ENCODE measurements at regions not wholly inside any gene's neighbourhood (a gene's known extent, or its start where the extent isn't known, plus 50 kb on each side); places are given as distances from the start of the nearest gene placed in this dataset.
A peak's percentile ranks its signal among the peaks of the same experiment; 100 is the strongest.
"Not testable (repeated sequence)": the region's sequence is repeated elsewhere in the genome, so short reads cannot be mapped to it uniquely, and the experiment has no call there.

DNA sequence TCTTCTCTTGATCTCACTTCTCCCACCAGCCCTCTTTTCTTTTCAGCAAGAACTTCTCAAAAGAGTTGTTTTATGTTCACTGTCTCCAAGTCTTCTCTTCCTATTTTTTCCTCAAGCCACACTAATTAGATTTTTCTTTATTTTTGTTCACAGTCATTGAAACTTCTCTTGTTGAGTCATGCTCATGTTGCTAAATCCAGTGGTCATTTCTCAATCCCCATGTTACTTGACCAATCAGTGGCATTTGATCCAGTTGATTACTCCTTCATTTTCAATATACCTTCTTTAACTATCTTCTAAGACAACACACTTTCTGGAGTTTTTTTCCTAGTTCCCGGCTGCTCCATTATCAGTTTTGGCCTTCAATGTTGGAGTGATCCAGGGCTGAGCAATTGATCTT lies 103.1 kb upstream of the LSM6 start:
- DNase-seq, result no peak

DNA sequence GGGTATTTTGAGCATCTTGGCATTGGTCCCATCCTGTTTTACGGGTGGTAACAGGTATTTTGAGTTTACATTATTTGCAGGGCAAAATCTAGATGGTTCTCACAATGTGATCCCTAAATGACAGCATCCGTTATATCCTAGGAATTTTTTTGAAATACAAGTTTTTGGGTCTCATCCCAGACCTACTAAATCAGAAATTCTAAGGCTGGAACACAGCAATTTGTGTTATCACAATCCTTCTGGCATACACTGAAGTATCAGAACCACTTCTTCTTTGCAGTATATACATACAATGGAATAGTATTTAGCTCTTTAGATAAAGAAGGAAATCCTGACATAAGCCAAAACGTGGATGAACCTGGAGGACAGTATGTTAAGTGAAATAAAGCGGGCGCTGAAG lies 104.1 kb upstream of the LSM6 start:
- no peak for DNase-seq

DNA sequence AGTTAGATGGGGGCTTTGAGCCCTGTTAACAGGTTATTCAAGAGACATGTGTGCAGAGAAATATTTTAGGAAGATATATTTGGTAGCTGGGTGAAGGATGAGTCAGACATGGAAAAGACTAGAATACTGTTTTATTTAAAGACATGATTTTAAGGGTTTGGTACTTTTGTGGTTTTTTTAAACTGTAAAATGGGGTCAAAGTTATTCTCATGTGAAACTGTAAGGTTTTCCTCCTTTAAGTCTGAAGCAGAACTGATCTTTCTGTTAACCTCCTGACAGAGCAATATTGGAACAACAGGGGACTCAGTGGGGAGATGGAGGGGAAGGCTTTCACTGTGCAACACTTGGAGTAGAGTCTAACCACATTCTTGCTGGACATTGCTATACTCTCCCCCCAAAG lies 112.4 kb upstream of the LSM6 start:
- DNase-seq, result no peak

DNA sequence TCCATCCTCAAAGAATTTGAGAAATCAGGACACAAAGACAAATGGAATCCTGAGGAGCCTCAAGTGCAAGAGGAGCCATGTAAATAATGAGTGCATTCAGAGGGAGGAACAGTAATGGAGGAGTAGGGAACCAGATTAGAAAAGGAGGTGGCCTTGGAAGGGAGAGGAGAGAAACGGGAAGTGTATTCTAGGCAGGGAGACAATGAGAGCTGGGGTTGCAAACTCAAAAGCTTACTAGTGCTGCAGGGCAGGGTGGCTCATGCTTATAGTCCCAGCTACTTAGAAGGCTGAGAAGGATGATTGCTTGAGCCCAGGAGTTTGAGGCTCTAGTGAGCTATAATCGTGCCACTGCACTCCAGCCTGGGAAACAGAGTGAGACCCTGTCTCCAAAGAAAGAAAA lies 113.2 kb upstream of the LSM6 start:
- DNase-seq, result no peak

DNA sequence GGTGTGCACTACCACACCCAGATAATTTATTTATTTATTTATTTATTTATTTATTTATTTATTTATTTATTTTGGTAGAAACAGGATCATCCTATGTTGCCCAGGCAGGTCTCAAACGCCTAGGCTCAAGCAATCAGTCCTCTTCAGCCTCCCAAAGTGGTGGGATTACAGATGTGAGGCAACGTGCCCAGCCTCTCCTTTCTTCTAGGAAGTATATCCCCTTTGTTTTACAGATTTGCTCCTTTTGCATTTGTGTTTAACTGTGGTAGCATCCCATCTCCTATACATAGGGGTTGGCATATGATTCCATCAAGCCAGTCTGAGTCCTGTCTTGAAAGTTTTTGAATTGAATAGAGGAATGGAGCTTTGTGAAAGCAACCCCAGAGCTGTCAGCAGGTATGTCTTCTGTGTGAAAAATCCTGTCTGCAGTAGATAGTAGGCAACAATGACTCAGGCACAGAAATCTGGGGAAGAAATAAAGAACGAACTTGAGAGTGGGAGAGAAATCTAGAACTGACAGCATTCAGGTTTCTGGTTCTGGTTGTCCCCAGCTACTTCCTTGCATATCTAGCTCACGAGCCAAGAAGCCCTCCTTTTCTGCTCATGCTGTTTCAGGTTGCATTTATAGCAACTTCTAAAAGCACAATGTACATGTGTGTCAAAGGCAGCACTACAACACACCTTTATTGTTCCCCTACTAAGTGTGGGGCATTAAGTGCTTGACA lies 113.7 kb upstream of the LSM6 start:
- DNase-seq, result no peak

DNA sequence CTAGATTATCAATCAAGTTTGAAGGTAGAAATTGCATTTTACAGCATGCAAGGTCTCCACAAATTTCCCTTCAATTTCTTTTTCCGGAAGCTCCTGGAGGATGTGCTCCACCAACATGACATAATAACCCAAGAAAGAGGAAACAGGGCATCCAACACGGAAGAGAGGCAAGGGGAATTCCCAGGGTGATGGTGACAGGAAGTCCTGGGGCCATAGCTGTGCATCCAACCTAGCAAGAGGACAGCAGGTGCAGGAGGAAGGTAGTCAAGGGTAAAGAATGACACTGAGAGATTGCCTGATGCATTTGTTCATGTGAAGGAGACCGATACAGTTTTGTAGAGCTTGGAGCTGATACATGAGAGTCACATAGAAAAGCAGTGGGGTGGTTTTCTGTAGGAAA lies 115.7 kb upstream of the LSM6 start:
- no peak for DNase-seq

DNA sequence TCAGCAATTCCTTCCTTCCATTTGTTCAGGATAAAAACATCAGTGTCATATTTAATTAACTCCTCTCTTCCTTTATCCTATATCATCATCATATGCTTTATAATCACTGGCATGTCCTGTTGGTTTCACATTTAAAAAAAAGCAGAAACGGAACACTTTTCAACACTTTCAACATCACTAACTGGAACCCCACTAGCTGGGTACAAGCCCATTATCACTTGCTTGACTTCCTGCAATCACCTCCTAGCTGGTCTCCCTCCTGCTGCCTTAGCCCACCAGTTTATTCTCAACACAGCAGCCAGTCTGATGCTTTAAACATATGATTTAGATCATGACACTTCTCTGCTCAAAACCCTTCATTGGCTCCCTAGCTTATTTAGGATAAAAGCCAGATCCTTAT lies 116.4 kb upstream of the LSM6 start:
- DNase-seq, result no peak

DNA sequence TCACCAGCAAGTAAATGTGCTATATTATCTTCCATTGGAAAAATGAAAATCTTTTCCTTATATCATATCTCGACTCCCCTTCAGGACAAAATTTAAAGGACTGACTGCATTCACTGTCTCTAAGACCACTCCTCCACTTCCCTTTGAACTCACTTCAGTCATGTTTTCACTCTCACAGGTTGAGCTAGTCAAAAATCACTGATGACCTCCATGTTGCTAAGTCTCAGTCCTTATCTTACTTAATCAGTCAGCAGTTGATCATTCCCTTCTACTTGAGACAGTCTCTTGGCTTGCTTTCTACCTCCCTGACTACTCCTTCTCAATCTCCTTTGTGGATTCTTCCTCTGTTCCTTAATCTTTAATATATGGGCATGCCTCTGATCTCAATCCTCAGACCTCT lies 117.0 kb upstream of the LSM6 start:
- DNase-seq, result no peak

DNA sequence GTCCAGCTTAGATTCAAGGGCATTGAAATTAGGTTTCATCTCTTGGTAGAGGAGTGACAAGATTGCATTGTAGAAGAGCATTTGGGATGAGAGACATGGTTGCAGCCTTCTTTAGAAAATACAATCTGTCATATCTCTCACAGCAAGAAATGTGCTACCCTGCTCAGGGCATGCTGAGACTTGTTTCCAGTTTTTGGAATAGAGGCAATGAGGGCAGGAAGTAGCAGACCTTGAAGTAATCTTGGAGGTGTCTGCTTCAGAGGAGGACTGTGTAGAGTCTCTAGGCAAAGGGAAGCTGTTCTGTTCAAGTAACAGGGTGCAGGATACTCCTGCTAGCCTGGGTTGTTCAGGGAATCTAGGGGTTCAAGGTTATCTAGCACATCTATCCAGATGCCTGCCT lies 116.1 kb upstream of the ZNF827 start:
- no peak for DNase-seq

DNA sequence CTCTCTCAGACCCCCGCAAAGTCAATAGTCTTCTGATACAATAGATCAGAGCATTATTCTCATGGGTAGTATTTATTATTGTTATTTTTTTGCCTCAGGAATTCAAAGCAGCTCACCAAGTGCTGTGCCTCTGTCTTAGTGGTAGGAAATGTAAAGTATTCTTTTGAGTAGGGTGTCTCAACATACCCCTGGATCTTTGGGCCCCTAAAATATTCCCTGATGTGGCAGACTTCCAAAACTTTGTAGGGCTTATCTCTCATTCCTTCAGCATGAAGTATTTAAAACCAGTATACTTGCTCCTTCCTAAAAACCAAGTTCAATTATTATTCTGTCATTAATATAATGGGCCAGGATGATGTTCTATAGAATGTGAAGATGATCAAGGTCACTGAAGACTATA lies 115.3 kb upstream of the ZNF827 start:
- no peak for DNase-seq

DNA sequence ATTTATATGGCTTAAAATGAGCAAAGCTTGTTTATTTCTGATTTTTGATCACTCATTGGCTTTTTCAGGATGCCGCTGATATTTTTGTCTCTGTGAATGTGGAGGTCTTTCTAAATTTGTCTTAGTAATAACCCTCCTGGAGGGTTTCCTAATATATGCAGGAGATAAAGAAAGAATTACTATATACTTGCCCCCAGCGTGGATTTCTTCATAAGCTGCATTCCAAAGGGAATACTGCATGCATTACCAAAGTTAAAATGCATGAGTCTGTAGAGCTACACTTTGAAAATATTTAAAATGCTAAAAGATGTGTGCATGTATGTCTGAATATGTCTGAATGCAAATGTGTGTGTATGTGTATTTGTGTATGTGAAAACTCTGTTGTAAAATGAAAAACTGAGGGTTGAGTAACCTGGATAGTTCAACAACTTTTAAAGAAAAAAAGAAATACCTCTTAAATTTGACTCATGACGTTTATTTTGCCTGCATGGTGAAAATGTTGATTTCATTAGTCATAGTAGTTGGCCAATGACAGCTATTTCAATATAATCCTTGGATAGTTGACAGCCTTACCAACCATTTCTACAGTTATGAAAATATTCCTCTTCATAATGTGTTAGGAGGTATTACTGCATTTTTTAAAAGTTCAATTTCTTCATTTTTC lies 113.2 kb upstream of the ZNF827 start:
- peak; percentile 51 for DNase-seq

DNA sequence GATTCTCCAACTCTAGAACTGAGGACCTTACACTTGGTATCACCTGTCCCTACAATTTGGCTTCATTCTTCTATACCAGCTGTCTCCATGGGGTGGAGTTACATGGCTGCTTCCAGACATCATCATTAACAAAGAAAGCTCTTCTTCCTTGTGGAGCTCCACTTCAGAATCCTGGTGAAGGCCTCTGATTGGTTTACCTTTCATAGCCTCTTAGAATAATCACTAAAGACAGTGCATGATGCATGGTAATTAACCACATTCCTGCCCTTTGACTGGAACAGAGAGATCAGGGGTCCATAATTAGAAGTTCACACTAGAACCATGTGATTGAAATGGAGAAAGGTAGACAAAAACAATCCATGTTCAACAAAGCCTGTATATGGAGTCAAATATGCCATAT lies 112.6 kb upstream of the ZNF827 start:
- no peak for DNase-seq

DNA sequence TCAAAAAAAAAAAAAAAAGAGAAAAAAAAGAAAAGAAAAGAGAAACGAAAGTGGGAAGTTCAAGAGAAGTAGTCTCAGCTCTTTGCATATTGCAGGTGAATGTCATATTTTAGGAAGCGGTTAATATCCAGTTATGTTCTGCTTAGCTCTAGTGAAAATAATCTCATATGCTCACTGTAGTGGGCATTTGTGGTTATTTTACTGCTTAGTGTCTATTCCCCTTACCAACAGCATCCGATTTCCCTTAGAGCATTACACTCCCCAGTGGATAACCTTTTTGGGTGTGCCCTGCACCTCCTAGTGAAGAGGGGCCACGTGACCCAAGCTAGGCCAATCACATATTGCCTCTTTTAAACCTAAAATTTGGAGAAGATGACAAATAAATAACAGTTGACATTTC lies 111.2 kb upstream of the ZNF827 start:
- DNase-seq, result no peak

DNA sequence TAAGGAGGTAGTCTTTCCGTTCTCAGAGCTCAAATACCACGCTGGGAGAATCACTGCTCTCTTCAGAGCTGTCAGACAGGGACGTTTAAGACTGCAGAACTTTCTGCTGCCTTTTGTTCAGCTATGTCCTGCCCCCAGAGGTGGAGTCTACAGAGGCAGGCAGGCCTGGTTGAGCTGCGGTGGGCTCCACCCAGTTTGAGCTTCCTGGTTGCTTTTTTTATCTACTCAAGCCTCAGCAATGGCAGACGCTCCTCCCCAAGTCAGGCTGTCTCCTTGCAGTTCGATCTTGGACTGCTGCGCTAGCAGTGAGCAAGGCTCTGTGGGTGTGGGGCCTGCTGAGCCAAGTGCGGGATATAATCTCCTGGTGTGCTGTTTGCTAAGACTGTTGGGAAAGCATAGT lies 109.1 kb upstream of the ZNF827 start:
- not testable (repeated sequence) for DNase-seq

DNA sequence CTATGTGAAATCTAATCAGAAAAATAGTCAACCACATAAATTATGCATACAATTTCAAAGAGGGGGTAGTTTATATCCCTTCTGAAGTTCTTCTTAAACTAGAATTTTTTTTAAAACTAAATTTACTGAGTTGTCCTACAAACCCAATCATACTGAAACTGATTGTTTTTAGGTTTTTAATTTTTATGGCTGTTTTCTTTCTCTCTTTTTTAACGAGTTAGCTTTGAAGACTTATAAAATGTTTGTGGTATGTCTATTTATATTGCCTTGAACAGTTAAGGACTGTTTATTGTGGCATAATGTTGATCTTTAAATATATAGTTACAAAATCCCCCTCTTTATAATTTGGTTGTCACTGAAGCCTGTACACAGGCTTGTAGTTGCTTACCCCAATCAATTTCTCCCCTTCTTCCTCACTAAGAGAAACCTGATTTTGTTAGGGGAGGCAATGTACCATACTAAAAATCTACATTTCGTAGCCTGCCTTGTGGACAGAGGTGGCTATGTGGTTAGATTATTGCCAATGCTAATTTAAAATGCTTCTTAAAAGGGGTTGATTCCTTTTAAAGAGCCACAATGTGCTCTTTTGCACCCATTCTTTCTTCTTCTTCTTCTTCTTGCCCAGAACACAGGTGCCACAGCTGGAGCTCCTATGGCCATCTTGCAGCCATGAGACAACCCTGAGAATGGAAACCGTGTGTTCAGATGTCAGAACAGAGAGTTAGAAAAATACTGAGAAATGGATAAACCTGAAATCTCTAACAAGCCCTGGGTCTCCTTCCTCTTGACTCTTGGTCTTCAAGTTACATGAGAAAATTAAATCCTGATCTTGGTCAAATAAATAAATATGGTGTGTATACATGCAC lies 102.7 kb upstream of the ZNF827 start:
- DNase-seq, result no peak

DNA sequence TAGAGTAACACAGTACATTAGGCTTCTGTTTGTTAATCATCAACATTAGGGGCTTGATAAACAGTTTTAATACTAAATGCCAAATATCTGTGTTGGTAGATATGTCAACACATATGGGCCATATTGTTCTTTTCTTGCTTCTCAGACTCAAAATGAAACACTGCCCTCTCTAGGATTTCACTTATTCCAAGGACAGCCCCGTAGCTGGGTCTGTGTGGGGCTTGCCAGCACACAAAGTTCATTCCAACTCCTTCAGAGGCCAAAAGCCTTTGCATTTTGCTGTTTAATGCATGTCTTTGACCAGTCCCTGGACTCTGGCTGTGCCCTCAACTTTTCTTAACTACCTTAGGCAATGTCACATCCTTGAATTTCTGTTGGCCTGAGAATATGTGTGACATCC lies 102.0 kb upstream of the ZNF827 start:
- DNase-seq, result no peak

DNA sequence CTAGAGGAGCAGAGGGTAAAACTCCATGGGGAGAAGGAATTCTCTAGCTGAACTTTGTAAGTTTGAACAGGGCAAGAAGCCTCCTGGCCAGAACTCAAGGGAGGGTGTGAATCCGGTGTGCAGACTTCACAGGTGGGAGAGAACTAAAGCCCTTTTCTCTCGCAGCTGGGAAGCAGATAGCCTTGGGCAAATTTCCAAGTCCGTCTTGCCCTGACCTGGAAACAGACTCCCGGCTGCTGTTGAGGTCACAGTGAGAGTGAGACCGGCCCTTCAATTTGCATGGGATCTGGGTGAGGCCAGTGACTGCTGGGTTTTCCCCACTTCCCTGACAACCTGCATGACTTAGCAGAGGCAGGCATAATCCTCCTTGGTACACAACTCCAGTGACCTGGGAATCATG lies 94.5 kb upstream of the ZNF827 start:
- no peak for DNase-seq

DNA sequence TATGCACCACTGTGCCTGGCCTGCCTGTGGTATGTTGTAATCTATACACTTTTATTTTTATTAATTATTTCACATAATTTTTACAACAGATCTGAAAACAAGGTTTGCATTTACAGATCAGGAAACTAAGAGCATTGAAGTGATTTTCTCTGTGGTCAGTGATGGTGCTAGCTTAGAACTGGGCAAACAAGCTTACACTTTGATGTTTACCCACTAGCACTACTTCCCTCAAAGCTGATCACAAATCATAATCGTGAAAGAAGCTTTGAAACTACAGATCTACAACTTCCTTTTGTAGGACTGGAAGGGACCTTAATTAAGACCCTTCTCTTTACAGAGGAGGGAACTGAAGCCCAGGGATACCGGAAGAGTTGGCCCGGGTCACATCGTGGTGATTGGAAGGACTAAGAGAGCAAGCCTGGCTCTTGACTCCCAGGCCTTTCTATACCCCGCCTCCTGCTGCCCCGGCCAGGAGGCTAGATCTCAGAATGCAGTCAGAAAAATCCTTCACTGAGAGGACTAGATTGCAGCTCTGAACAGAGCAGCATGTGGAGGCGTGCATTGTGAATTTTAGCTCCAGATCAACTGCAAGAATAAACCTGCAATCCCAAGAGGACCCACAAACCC lies 93.7 kb upstream of the ZNF827 start:
- DNase-seq, result no peak

DNA sequence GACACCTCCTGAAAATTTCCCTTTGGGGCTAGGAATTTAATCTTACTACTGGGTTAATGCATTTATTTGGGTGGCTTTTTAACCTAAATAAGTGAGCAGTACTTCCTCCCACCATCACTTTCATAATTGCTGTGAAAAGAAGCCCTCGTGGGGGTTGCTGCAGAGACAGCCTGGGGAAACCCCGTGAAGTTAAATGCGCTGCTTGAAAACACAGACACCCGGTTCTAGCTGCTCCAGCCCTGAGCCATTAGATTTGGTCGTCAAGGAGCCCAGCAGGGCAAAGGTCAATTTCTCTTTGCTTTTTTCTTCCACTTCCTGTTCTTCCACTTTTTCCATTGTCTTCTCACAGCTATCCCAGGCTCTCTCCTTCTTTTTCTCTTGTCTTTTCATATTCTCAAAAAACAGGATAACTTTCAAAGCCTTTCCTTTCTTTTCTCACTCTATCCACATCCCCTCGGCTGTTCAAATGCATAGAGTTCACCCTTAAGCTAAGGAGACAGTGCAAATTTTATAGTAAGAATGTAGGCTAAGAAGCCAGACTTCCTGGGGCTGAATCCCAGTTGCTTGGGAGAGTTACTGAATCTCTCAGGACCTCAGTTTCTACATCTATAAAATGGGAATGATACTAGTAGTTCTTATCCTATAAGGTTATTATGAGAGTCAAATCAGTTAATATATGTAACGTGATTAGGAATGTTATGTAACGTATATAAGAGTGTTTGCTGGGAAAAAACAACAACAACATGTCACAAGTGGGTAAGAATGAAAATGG lies 91.5 kb upstream of the ZNF827 start:
- no peak for DNase-seq

DNA sequence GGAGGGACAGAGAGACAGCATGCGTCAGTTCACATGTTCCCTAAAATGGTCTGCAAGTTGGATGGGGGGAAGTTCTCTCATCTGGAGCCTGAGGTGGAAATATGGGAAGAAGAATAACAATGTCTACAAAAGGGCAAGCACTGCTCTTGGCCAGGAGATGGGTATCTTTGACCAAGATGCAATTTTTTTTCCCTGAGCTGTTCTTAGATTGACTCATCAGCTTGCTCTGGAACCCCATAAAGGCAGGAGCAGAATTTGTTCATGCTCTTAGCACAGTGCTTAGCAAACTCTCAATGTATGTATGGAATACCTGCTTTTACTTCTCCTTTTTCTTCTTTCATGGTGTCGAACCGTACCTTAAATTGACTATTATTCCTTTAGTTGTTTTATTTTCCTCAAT lies 90.5 kb upstream of the ZNF827 start:
- peak; percentile 11 for DNase-seq

DNA sequence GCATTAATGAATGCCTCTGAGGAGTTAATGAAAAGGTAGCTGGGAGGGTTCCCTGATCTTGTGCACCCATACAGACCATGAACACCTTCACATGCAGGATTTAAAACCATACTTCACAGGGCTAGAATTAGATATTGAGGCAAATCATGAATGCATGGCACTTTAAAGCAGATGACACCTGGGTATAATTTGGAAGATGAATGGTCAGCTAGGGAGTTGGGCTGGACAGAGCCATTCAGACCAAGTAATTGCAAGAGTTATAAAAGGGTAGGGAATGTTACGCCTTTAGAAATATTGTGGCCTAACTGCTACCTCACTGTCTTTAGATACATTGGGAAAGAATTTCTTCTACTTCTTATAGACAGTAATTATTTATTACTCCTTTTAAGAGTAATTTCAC lies 89.1 kb upstream of the ZNF827 start:
- DNase-seq, result no peak

DNA sequence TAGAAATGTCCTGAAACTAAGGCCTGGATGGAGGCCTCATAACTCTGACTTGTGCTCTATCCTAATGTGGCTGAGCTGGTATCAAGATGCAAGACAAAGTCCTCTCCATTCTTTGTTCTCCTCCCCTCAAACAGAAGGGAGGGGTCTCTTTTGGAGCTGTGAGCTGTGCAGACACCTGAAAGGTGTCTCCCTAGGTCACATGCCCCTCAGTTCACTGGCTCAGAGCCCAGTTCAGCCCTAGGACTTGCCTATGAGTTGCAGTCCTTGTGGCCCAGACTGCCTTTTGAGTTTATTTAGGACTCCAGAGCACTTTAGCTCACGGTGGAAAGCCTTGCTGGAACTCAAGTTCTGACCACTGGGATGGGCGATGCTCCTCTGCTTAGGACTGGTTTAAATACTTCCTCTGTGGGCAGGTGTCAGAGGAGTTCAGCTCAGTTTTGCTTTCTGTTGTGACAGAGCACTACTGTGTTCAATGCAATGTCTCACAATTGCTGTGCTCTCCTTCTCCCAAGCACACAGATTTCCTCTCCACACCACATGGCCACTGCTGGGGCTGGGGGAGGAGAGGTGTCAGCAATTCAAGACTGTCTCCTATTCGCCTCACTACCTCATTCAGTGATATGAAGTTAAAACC lies 84.8 kb upstream of the ZNF827 start:
- no peak for DNase-seq

Measured in kidney glomerular epithelial cell (primary cell).